ENCODE measurements at regions not wholly inside any gene's neighbourhood (a gene's known extent, or its start where the extent isn't known, plus 50 kb on each side); places are given as distances from the start of the nearest gene placed in this dataset.

GRCh38 chr9:89697553-89697952 is 92.7 kb downstream of the GADD45G start:
- no peak for DNase-seq

DNA sequence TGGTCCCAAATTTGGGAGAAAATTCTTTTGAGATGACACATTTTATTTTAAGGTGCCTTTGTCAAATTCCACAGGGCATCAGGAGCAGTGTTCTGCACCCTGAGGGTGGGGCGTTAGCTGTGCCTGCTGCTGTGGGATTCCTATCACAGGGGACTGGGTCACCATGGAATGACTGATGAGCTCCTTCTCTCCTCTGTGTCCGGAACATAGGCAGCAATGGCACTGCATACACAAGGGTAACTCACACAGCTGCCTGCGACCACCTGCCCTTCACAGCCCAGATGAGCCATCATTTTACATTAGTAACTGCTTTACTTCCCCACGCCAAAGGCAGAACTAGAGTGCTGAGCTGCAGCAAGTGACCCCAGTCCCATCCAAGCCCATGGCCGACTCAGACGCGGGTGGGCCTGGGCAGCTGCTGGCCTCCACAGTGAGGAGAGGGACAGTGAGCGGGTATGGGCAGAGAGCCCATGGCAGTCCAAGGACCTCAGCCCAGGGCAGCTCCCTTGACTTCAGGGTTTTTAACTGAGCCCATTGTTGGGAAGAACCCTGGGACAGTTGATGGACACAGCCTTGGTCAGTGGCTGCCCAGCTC is 93.7 kb downstream of the GADD45G start:
- DNase-seq = no peak

DNA sequence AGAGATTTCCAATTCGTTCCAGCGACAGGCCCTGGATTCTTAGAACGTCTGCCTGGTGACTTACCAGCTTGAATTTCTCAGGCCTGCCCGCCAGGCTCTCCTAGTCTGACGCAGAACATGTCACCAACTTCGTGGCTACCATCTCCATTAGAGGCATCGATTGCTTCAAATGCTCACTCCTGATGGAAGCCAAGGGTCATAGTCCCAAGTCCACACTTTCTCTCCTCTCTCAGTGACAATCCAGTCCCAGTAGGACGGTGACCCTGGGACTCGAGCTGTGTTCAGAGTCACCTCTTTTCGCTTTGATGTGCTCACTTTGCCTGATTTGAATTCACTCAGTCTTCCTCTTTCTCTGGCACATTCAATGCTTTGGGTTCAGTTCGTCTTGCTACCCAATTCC is 94.8 kb downstream of the GADD45G start:
- DNase-seq = no peak

DNA sequence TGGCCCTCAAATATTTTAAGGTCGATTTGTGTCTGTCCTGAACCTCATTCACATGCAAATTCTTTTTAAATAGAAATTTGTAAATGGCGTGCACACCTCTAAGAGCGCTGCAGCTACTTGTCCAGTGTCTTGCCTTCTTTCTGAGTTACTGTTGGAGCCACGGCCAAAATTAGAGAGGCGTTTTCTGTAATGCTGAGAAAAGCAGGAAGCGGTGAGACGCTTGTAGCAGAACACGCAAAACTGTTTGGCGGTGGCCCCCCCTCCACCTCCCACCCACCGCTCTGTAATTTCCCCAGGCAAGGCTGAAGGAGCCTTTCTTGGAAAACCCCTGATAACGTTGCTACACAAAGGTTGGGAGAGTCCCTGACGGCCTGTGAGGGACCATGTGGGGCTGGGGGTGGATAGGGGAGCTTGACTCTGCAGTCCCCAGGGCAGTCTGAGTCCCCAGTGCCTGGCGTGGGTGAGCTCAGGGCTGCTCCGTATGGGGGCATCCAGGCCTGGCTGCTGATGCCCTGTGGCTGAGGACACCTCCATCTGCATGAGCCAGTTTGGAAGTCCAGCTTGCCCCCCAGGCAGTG is 96.5 kb downstream of the GADD45G start:
- no peak for DNase-seq

DNA sequence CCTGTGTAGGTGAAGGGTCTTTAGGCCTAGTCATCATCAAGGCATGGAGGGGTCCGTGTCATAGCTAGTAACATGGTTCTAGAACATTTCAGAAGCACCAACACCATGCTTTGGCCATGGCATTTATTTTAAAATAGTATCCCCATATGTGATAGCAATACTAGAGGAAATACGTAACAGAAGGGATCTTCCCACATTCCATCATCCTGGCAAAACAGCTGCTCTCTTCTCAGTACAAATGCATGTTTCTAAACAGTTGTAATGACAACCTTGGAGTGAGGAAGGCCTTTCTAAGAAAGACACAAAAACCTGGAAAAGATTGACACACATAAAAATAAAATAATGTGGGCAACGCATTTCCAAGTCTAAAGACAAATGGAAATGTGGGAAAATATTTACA is 97.6 kb downstream of the GADD45G start:
- no peak for DNase-seq

GRCh38 chr9:89705651-89706050 is 100.8 kb downstream of the GADD45G start:
- DNase-seq = no peak

- no peak for DNase-seq
Measured at GRCh38 chr9:89706086-89706485, 101.3 kb downstream of the GADD45G start.

- DNase-seq = no peak
Measured at GRCh38 chr9:89706731-89707191, 101.9 kb downstream of the GADD45G start.

GRCh38 chr9:89710697-89711096 is 105.9 kb downstream of the GADD45G start:
- no peak for DNase-seq

DNA sequence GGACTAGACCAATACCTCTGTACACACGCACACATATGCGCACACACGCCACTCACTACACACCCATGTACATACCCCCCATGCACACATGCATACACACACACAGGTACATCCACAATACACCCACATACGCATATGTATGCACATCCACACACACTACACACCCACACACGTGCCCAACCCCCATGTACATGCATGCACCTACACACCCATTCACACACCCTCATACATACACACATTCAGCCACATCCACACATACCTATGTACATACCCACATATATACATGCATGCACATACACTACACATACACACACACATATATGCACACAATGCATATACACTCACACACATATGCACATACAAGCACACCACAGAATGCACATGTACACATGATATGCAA is 107.1 kb downstream of the GADD45G start:
- no peak for DNase-seq

DNA sequence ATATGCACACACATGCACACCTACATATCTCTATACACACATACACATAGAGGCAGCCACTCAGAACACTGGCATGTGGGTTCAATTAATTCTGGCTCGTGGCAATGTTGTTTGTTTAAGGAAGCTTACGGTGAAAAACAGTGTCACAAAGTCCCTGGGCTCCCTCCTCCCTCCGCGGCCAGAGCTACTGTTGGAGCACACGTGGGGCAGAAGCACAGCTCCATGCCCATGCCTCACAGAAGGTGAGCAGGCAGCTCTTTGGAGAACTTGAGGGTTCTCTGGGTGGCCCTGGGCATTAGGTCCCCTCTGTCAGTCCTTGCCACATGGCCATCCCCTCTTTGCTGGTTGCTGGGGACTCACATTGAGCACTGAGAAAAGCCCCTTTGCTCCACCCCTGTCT is 107.5 kb downstream of the GADD45G start:
- DNase-seq = no peak

GRCh38 chr9:89714321-89714720 is 109.5 kb downstream of the GADD45G start:
- DNase-seq = no peak

- DNase-seq = no peak
Measured at GRCh38 chr9:89715318-89715858, 110.6 kb downstream of the GADD45G start.

DNA sequence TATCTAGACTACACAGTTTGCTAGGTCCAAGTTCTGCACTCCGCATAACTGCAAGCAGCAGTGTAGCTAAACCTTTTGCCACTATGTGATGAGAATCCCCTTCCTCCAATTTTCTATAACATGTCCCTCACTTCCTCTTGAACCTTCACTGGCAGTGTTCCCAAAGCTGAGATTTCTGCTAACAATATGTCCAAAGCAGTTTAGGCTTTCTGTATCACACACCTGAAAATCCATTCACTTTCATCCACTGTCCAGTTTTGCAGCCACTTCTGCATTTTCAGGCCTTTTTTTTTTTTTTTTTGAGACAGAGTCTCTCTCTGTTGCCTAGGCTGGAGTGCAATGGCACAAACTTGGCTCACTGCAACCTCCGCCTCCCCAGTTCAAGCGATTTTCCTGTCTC is 111.1 kb downstream of the GADD45G start:
- no peak for DNase-seq

DNA sequence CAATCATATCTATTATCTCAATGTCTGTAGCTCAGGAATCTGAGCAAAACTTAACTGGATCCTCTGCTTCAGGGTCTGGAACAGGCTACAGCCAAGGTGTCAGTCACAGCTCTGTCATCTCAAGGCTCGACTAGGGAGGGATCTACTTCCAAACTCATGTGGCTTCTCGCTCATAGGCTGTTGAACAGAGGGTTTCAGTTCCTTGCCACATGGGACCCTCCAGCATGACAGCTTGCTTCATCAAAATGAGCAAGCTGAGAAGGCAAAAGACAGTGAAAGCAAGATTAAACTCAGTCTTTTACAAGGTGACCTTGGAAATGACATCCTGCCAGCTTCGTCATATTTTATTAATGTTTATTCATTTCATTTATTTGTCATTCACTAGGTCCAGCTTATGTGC is 111.7 kb downstream of the GADD45G start:
- no peak for DNase-seq

- no peak for DNase-seq
Measured at GRCh38 chr9:89718176-89718575, 113.4 kb downstream of the GADD45G start.

- DNase-seq = no peak
Measured at GRCh38 chr9:89718651-89719050, 113.8 kb downstream of the GADD45G start.

DNA sequence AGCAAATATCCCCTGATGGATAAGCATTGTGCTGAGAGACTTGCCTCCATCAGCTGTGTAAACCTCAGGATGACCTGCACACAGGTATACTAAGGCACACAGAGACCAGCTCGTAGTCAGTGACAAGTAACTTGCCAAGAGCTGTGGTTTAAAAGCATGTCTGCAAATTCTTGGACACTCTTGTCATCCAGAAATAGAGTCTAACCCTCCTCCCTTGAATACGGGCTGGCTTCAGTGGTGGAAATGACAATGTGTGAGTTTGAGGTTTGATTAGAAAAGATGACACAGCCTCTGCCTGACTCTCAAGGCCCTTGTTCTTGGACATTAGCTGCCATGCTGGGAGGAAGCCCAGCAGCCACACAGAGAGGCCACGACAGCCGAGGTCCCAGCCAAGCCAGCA is 114.4 kb downstream of the GADD45G start:
- no peak for DNase-seq

GRCh38 chr9:89720696-89721175 is 115.9 kb downstream of the GADD45G start:
- DNase-seq = no peak

DNA sequence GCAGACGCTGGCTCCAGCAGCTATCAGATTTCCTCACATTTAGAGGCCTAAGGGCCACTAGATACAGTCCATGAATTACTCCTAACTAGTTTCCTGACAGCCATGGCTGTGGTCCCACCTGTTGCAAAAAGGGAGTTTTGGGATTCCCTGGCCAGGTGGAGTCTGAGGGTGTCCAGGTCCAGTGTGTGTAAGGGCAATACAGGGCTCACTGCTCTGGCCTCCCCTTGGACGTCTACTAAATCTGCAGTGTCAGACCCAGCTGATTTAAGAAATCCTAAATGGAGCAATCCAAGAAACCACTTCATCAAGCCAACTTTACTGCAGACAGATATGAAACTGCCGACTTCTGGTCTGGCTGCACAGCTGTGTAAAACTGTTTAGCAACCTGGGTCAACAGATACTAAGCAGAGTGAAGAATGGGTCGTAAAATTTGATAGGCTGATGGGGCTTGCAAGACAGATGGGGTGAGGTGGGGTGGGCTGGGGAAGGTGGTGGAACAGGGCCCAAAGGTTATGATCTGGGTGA is 116.4 kb downstream of the GADD45G start:
- no peak for DNase-seq

DNA sequence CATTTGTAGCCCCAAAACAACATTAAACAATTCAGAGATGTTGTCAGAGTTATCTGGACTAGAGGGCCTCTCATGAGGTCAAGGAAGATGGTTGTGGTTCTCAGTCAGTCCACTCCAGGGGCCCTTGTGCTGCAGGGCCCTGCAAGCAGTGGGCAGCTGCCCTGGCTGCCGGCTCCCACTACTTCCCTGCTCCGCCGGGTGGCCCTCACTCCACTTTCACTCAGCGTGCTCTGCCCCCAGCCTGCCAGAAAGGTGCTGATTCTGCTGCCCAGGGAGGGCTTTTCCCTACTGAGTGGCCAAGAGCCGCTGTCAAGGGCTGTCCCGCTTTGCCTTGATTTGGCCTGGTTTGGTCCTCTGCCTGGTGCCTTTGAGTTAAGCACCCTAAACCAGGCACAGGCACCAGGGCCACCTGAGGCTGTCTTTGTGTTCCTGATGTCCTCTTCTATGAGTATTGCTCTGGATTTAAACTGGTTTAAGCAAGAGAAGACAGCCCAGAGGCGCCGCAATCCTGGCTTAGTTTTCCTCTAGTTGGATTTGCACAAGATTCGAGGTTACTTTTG is 117.2 kb downstream of the GADD45G start:
- no peak for DNase-seq

- DNase-seq = no peak
Measured at GRCh38 chr9:89722712-89723111, 117.9 kb downstream of the GADD45G start.

DNA sequence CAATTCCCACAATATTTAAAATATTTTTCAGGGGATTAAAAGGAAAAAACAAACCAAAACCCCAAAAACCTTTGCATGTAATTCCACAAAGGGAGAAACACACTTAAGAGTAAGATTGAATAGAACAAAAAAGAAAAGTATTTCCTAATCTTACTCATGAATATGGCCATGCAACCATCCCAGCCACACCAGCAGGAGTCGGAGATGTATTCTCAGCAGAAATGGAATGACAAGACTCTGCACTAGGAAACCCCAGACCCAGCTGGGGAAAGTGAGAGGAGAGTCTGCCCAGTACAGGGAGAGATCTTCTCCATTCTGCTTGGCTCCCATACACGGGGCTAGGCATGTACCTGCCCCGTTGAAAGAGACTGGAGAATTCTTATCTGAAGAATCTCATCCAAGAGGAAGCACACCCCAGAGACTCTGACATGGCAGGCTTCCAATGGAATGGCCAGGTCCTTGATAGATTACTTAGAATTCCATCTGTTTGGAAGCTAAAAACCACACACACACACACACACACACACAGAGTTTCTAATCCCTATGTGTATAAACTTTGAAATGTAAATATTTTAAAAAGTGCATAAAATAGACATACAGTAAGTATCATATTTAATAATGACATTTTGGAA is 118.8 kb downstream of the GADD45G start:
- no peak for DNase-seq

GRCh38 chr9:89724659-89725058 is 119.8 kb downstream of the GADD45G start:
- DNase-seq = no peak
